SKM-1 treated with dmso at 0.1 percent for 144 hours (cell line): ENCODE measurements at regions not wholly inside any gene's neighbourhood (a gene's known extent, or its start where the extent isn't known, plus 50 kb on each side); places are given as distances from the start of the nearest gene placed in this dataset.

Experiments
- DNase-seq: peaks from one replicate; lab custom pipeline; 2025; ENCODE audit not compliant: unreplicated experiment; lab: John Stamatoyannopoulos, UW

GRCh38 chr1:80054129-80054528 is 1047.6 kb upstream of the ADGRL4 start:
- DNase-seq = no peak

GRCh38 chr1:80053613-80054012 is 1047.1 kb upstream of the ADGRL4 start:
- no peak for DNase-seq

GRCh38 chr1:80050523-80050922 is 1044.0 kb upstream of the ADGRL4 start:
- DNase-seq = no peak

- DNase-seq = no peak
Observed at GRCh38 chr1:80050085-80050484, 1043.6 kb upstream of the ADGRL4 start.

DNA sequence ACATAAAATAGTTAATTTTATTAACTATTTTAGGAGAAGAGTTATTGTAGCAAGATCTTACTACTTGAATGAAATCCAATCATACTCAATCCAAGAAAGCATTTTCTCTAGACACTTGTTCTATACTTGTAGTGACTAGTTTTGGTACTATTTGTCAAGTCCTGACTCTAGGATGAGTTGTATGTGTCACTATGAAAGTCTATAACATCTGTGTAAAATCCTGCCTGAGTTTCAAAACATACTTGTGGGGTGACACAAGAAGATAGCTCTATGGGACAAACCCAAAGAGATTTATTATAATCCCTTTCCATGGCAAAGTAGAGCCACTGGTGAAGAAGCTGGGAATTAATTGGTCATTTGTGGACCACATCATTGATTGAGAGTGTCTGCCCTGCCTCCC is 1042.2 kb upstream of the ADGRL4 start:
- DNase-seq = no peak

- DNase-seq = no peak
Observed at GRCh38 chr1:80047791-80048190, 1041.3 kb upstream of the ADGRL4 start.

DNA sequence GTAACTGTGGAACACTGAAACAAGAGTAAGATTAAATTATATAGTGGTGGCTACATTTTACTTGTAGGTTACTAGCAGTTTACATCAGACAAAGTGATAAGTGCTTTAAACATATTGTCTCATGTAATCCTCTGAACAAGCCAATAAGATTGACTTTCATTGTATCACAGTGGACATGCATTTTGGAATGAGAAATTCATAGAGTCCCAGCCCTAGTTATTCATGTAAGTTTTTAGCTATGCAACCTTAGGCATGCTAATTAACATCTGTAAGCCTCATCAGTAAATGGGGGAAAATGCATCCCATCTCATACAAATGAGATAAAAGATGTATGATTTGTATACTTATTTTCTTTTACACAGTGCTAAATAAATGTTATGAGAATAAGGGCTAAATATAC is 1038.1 kb upstream of the ADGRL4 start:
- no peak for DNase-seq

GRCh38 chr1:80036690-80037432 is 1030.3 kb upstream of the ADGRL4 start:
- no peak for DNase-seq

- no peak for DNase-seq
Observed at GRCh38 chr1:80023358-80023757, 1016.8 kb upstream of the ADGRL4 start.

DNA sequence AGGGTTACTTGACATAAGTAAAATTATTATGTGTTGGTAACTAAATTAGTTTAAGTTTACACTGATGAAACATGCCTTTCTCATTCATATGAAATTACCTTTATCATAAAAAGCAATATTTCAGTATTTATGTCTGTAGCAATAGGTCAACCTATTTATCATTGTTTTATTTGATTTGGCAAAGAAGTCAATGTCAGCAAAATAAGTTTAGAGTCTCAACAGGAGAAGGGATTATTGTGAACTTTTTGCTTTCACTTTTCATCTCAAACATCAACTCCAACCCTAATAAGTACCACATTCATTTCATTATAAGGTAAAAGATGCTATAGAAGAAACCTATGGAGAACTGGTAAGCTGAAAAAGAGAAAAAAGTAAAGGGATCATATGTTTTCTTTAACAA is 1015.4 kb upstream of the ADGRL4 start:
- DNase-seq = no peak

DNA sequence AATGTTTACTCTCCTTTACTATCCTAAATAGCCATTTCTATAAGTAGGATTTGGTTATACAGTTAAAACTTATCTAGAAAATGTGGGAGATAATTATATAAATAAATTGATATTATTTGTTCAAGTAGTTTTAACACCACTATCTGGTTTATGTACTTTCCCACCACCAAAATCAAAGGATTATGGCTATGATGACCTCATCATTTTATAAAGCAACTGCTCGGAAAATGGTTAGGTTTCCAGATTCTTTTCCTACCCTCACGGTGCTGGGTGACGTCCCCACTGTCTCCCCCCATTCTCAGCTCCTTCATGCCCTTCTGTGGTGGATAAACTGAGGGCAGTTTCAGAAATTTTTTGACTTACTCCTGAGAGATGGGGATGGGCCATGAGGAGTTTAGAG is 1011.8 kb upstream of the ADGRL4 start:
- no peak for DNase-seq

DNA sequence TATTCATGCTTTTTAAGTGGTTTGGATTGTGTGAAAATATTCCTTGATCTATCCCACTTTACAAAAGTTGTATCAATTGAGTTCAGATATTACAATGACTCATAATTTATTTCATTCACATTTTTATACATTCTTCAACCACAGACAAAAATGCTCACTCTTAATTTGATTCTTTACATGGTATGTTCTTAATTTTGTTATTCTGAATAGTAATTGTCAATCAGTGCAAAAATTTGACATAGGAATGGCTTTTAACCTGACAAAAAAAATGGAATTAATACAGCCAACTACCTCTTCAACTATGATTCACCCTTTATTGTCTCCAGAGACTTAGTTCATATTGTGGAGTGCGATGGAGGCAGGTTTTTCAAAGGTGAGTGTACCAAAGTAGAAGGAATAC is 1002.4 kb upstream of the ADGRL4 start:
- no peak for DNase-seq

- DNase-seq = no peak
Observed at GRCh38 chr1:80003250-80003649, 996.7 kb upstream of the ADGRL4 start.

GRCh38 chr1:79988401-79988800 is 981.9 kb upstream of the ADGRL4 start:
- DNase-seq = no peak

- DNase-seq = no peak
Observed at GRCh38 chr1:79982211-79982610, 975.7 kb upstream of the ADGRL4 start.

GRCh38 chr1:79981481-79981880 is 975.0 kb upstream of the ADGRL4 start:
- DNase-seq = no peak

GRCh38 chr1:79979346-79979745 is 972.8 kb upstream of the ADGRL4 start:
- DNase-seq = no peak

GRCh38 chr1:79976287-79976686 is 969.8 kb upstream of the ADGRL4 start:
- no peak for DNase-seq

GRCh38 chr1:79974659-79975058 is 968.1 kb upstream of the ADGRL4 start:
- DNase-seq = no peak

DNA sequence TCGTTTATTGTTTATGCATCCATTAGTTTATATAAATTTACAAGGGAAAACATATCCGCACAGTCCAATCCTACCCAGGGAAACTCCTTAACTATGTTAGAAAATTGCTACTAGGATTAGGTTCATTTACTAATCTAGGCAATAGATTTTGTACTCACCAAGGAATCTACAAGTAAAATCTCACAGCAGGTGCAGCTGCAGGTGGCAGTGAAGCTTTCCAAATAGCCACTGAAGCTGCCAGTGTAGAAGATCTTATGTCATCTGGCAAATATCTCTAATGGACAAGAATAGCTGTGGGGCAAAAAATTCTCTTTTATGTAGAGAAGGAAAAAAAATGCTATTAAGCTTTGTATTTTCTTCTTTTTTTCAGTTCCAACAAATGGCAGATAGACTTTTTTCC is 963.4 kb upstream of the ADGRL4 start:
- no peak for DNase-seq

GRCh38 chr1:79966438-79966837 is 959.9 kb upstream of the ADGRL4 start:
- no peak for DNase-seq

DNA sequence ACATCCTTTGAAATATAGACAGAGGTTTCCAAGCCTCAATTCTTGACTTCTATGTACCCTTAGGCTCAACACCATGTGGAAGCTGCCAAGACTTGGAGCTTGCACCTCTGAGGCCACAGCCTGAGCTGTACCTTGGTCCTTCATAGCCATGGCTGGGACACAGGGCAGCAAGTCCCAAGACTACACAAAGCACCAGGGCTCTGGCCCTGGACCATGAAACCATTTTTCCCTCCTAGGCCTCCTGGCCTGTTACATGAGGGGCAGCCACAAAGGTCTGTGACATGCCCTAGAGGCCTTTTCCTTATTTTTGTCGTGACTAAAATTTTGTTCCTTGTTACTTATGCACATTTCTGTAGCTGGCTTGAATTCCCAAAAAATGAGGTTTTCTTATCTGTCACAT is 953.1 kb upstream of the ADGRL4 start:
- DNase-seq = no peak

DNA sequence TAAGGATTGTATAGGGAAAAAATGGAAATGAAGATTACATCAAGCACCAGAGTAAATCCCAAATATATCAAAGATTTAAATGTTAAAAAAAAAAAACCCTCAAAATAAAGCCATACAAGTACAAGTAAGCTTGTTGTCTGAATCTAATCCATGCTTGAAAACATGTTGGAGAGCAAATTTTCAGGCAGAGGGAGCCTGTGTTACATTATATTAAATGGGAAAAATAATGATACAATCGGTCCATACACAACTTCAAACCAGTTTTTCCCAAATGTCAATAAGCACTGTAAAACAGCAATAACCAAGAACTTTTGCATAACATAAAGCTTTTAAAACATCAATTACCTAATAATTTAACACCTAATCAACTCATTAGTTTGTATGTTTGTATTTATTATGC is 949.4 kb upstream of the ADGRL4 start:
- no peak for DNase-seq
